ENCODE measurements at regions not wholly inside any gene's neighbourhood (a gene's known extent, or its start where the extent isn't known, plus 50 kb on each side); places are given as distances from the start of the nearest gene placed in this dataset.

DNA sequence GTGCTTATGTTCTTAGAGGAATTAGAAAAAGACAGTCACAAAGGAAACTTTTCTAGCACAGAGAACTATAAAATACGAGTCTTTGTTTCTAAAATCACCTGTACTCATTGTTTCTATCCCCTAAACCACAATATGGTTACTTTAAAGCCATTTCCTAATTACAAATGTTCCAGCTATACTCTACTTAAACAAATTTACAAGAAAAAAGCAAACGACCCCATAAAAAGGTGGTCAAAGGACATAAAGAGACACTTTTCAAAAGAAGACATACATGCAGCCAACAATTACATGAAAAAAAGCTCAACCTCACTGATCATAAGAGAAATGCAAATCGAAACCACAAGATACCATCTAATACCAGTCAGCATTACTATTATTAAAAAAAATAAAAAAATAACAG is 447.3 kb downstream of the RAB28 start:
- no peak for DNase-seq

- no peak for DNase-seq
These were observed 451.2 kb downstream of the RAB28 start for GRCh38 chr4:13032936-13033335.

DNA sequence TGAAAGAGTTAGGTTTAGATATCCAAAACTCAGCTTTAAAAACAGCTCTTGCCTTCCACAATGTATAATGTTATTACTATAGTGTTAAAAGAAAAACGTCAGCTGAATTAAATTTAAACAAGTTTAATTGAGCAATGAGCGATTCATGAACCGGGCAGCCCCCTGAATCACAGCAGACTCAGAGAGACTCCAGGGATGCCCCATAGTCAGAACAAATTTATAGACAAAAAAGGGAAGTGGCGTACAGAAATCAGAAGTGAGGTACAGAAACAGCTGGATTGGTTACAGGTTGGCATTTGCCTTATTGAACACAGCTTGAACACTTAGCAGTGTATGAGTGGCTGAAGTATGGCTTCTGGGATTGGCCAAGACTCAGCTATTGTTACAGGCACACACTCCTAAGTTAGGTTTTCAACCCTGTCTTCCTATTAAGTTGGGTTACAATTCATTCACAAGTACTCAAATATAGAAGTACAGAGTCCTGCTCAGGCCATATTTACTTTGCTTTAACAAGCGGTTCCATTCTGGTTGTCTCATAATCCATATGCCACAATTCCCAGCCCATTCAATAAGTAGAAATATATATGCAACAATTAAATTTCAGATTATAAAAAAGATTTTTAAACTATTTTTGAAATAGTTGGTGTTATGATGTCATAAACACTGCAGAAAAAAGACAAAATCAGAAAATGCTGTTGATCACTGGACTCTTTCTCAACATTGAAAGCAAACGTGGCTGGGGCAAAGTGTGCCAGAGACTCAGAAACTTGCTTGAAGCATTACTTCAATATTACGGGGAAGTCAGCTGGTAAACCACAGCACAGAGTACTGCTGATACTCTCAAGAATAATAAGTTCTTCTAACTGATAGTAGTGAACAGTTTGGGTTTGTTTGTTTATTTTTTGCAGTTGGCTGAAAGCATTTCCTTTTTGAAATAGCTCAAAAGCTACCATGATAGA is 459.7 kb downstream of the RAB28 start:
- no peak for DNase-seq

- no peak for DNase-seq
These were observed 476.2 kb downstream of the RAB28 start for GRCh38 chr4:13007802-13008470.

- DNase-seq: no peak
These were observed 490.2 kb downstream of the RAB28 start for GRCh38 chr4:12993923-12994322.

DNA sequence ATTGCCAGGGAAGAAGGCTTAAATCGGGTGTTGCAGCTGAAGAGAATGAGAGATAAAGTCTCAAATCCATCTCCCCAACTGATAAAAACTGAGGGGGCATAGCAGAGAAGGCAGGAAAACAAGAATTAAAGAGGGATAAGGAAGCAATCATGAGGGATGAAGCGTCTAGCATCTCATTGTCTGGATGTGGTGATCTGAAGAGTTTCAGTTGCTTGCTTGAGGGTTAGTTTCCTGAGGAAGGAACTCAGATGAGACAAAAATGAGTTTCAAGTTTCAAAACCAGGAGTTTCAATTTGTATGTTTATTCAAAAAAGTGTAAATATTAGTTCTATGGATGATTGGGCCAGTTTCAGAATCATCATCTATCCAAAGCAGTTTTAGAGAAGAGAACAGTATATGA is 496.9 kb downstream of the RAB28 start:
- no peak for DNase-seq

DNA sequence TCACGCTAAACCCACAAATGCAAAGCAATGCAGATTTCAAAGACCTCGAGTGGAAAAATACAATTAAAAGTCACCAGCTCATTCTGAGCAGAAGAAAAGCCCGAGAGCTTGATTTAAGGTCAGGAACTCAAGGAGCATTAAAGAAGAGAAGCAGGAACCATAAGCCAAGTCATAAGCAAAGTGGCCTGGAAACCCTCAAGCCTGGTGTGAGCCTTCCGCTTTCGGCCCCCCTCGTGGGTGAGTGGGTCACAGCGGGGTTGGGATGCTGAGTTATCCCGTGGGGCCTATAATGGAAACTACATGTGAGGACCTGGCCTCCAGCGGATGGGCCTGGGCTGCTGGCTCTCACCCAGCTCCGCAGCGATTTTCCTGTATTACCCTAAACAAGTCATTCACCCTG is 504.3 kb downstream of the RAB28 start:
- no peak for DNase-seq

GRCh38 chr4:12978310-12978709 is 505.8 kb downstream of the RAB28 start:
- no peak for DNase-seq

- no peak for DNase-seq
These were observed 508.6 kb downstream of the RAB28 start for GRCh38 chr4:12975511-12975910.

DNA sequence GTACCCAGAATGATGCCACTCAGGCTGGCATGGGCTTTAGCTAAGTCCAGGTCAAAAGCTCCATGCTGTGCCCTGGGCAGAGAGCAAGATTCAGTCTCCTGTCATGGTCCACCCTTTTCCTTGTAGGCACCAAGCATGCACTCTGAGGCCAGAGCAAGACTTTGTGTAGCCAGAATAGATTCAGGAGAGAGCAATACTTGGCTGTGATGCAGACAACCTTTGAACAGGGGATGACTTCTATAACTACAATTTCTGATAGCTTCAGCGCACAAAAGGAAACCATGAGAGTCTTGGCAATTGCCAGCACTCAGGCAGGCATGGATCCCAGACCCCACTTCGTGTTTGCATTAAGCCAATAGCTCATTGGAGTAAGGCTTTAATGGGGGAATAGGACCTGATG is 510.6 kb downstream of the RAB28 start:
- DNase-seq: no peak

- DNase-seq: no peak
These were observed 515.8 kb downstream of the RAB28 start for GRCh38 chr4:12968345-12968744.

GRCh38 chr4:12966726-12967125 is 517.4 kb downstream of the RAB28 start:
- DNase-seq: no peak

GRCh38 chr4:12965334-12965733 is 518.8 kb downstream of the RAB28 start:
- no peak for DNase-seq

- no peak for DNase-seq
These were observed 520.2 kb downstream of the RAB28 start for GRCh38 chr4:12963912-12964311.

GRCh38 chr4:12963291-12963690 is 520.8 kb downstream of the RAB28 start:
- DNase-seq: no peak

GRCh38 chr4:12961713-12962112 is 522.4 kb downstream of the RAB28 start:
- DNase-seq: no peak

- DNase-seq: no peak
These were observed 525.7 kb downstream of the RAB28 start for GRCh38 chr4:12958436-12958835.

- DNase-seq: no peak
These were observed 527.0 kb downstream of the RAB28 start for GRCh38 chr4:12957108-12957507.

GRCh38 chr4:12956026-12956425 is 528.1 kb downstream of the RAB28 start:
- no peak for DNase-seq

DNA sequence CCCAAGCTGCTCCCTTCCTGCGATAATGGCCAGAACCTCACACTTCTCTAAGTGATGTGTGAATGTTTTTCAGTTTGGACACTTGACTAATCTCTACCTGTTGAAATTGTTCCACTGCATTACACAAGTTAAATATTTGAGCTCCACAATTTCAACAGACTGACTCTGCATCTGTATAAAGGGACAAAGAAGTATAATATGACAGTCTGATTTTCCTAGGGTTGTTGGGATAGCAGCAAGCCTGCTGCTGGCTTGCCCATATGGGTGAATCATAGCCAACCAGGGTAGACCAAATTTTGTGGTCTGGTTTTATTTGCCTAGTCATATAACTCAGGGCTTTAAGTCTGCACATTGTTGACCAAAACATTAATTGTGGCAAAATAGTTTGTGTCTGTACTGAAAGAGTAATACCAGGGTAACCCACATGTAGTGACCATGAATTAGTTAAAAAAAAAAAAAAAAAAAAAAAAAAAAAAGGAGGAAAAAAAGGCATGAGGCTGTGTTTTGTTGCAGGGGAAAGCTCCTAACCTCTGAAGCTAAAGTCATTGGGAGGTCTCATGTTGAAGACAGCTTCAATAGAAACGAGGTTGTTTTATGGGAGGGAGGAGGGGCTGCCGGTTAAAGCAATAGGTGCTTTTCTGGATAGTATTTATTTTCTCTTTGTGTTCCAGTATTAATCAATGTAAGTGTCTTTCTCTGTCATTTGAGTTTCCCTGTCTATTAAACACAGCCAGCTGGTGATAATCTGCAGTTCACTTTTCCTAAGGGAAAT is 534.2 kb downstream of the RAB28 start:
- no peak for DNase-seq

- DNase-seq: no peak
These were observed 541.1 kb downstream of the RAB28 start for GRCh38 chr4:12943069-12943468.

DNA sequence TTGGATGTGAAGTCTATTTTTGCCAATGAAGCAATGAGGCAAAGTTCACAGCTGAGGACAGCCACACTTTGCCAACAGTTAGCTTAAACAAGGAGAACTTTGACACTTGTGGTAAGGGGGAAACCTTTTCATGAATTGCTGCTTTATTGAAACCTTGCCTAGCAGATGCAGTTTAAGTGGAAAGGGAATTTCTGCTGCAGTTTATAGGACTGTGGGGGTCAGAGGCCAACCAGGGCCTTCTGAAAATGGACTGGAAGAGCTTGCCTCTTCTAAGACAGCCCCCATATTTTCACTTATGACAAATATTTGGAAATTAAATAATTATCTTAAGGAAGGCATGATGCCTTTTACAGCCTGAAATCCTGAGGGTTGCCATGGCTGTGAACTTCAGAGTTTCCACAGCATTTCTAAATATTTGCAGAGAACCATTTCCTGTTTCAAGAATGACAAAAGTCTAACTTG is 550.3 kb downstream of the RAB28 start:
- DNase-seq: no peak

DNA sequence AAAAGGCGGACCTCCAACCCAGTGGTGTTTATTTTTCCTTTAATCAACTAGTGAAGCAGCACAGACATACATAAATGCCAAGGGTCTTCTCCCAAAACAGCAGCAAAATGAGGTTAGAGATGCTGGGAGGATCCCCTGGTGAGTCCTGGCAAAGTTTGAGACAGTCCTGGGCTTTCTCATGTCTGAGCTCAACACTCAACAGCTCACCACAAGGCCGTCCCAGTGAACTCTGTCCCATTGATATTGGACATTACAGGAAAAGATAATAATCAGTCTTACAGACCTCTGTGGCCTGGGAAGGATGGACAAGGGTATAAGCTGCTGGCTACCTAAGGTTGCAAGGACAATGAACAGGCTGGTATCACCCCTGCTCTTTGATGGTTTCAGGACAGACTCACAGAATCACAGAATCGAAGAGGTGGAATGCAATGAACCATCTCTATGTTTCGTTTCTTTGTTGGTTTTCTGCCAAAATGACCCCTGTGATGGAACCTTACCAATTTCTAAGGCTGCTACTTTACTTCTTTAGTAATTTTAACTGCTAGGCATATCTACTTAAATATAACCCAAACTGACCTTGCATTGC is 551.8 kb downstream of the RAB28 start:
- no peak for DNase-seq

Data from activated T-cell treated with anti-CD3 and anti-CD28 coated beads, Interleukin-2, amount 50 U/mL, for 48 hours (primary cell).